ENCODE measurements at regions not wholly inside any gene's neighbourhood (a gene's known extent, or its start where the extent isn't known, plus 50 kb on each side); places are given as distances from the start of the nearest gene placed in this dataset.
"Not testable (repeated sequence)": the region's sequence is repeated elsewhere in the genome, so short reads cannot be mapped to it uniquely, and the experiment has no call there.

GRCh38 chr6:80439721-80440470 lies 333.4 kb downstream of the BCKDHB start:
- DNase-seq, result no peak

- no peak for DNase-seq
These were observed 332.3 kb downstream of the BCKDHB start for GRCh38 chr6:80438772-80439171.

- no peak for DNase-seq
These were observed 331.3 kb downstream of the BCKDHB start for GRCh38 chr6:80437801-80438200.

GRCh38 chr6:80437221-80437620 lies 330.8 kb downstream of the BCKDHB start:
- DNase-seq, result no peak

- DNase-seq, result no peak
These were observed 330.2 kb downstream of the BCKDHB start for GRCh38 chr6:80436663-80437062.

GRCh38 chr6:80435457-80435856 lies 329.0 kb downstream of the BCKDHB start:
- DNase-seq, result no peak

GRCh38 chr6:80434691-80435350 lies 328.4 kb downstream of the BCKDHB start:
- no peak for DNase-seq

- DNase-seq, result no peak
These were observed 327.2 kb downstream of the BCKDHB start for GRCh38 chr6:80433673-80434025.

GRCh38 chr6:80433010-80433672 lies 326.7 kb downstream of the BCKDHB start:
- no peak for DNase-seq

GRCh38 chr6:80425089-80425823 lies 318.8 kb downstream of the BCKDHB start:
- no peak for DNase-seq

GRCh38 chr6:80411486-80411885 lies 305.0 kb downstream of the BCKDHB start:
- no peak for DNase-seq

- DNase-seq, result not testable (repeated sequence)
These were observed 301.5 kb downstream of the BCKDHB start for GRCh38 chr6:80407976-80408375.

GRCh38 chr6:80404889-80405288 lies 298.4 kb downstream of the BCKDHB start:
- no peak for DNase-seq

GRCh38 chr6:80403365-80403764 lies 296.9 kb downstream of the BCKDHB start:
- DNase-seq, result no peak

- DNase-seq, result no peak
These were observed 295.8 kb downstream of the BCKDHB start for GRCh38 chr6:80402266-80402665.
